Right atrium auricular region (tissue), 2 donors: ENCODE measurements at regions not wholly inside any gene's neighbourhood (a gene's known extent, or its start where the extent isn't known, plus 50 kb on each side); places are given as distances from the start of the nearest gene placed in this dataset.

ENCODE experiments used
- DNase-seq: peaks from one replicate; pipeline ENCODE4 v3.0.0-alpha.2; 2019; ENCODE audit warnings: low spot score
- H3K27ac ChIP-seq, 2 donors: fragments of 200-600 bp; sonication (generic); 1 replicate in 1 of 2; 2 replicates in 1 of 2; pipeline ENCODE4 v1.5.1; 2016 to 2019
- H3K27me3 ChIP-seq, 2 donors: fragments of 200-600 bp; sonication (generic); one replicate each; pipeline versions ENCODE4 v1.5.1 to v1.6.0; 2017 to 2019
- H3K36me3 ChIP-seq: fragments of 200-600 bp; sonication (generic); one replicate; pipeline ENCODE4 v1.5.1; 2016
- H3K4me1 ChIP-seq, 2 donors: fragments of 200-600 bp; sonication (generic); one replicate each; pipeline versions ENCODE4 v1.5.1 to v1.6.0; 2017 to 2019
- H3K4me3 ChIP-seq, 2 donors: fragments of 200-600 bp; sonication (generic); 1 replicate in 1 of 2; 2 replicates in 1 of 2; pipeline ENCODE4 v1.5.1; 2017 to 2019; ENCODE audit warnings: mild to moderate bottlenecking in 1 of 2, moderate library complexity in 1 of 2
- H3K9me3 ChIP-seq, 2 donors: fragments of 200-600 bp; sonication (generic); one replicate each; pipeline ENCODE4 v1.5.1; 2019
- CTCF ChIP-seq, 2 donors: fragments of 200-600 bp; sonication (generic); IDR thresholded peaks; one replicate each; pipeline ENCODE4 v1.5.1; 2019; ENCODE audit warnings: antibody characterized with exemption in 2 of 2

- no peak for DNase-seq
- Histone ChIP-seq H3K36me3 (no peaks in the 10 kb centered on the region), H3K4me1 (peaks cover 0 to 5% of the 10 kb centered on the region in 2 donors), H3K9me3 (peaks cover 0 to 28% of the 10 kb centered on the region in 2 donors), H3K27ac (no peak overlapping the region), H3K4me3 (no peak overlapping the region), H3K27me3 (no peaks in the 10 kb centered on the region)
- peak; percentile 46 to 80 for TF ChIP-seq CTCF (IDR thresholded peaks at IDR 0.05)
These were observed 51.7 kb upstream of the SMIM21 start for GRCh38 chr18:75478996-75479880.

GRCh38 chr18:75477900-75478299 is 50.4 kb upstream of the SMIM21 start:
- no peak for DNase-seq
- Histone ChIP-seq H3K4me3 (no peak overlapping the region), H3K36me3 (no peaks in the 10 kb centered on the region), H3K27me3 (no peaks in the 10 kb centered on the region), H3K9me3 (peaks cover 0 to 17% of the 10 kb centered on the region in 2 donors), H3K27ac (no peak overlapping the region), H3K4me1 (peaks cover 0 to 5% of the 10 kb centered on the region in 2 donors)
- no peak for TF ChIP-seq CTCF (IDR thresholded peaks at IDR 0.05)
